ENCODE measurements at regions not wholly inside any gene's neighbourhood (a gene's known extent, or its start where the extent isn't known, plus 50 kb on each side); places are given as distances from the start of the nearest gene placed in this dataset.

- TF ChIP-seq CTCF (conservative IDR thresholded peaks at IDR 0.05; ENCODE audit: low read depth, low read length) (no peak), POLR2A (IDR thresholded peaks at IDR 0.05; ENCODE audit: low read depth, low read length) (no peak), FOS (IDR thresholded peaks at IDR 0.05; ENCODE audit: low read depth, low read length) (no peak)
Observed at GRCh38 chr15:70523192-70523591, 240.2 kb downstream of the UACA start.
